Chondrocyte (in vitro differentiated cells): ENCODE measurements at regions not wholly inside any gene's neighbourhood (a gene's known extent, or its start where the extent isn't known, plus 50 kb on each side); places are given as distances from the start of the nearest gene placed in this dataset.

Experiments
- DNase-seq: peaks from one replicate; pipeline ENCODE4 v3.0.0; 2021; ENCODE audit warnings: mixed read lengths, low spot score
- H3K27ac Mint-ChIP-seq: one replicate; pipeline ENCODE4 v1.8.0; 2021; ENCODE audit warnings: mild to moderate bottlenecking, moderate library complexity, mixed read lengths; ENCODE audit not compliant: unreplicated experiment
- H3K27me3 Mint-ChIP-seq: 2 replicates; pipeline ENCODE4 v1.8.0; 2021; ENCODE audit warnings: low read depth, mixed read lengths
- H3K36me3 Mint-ChIP-seq: 2 replicates; pipeline ENCODE4 v1.8.0; 2021; ENCODE audit warnings: low read depth, mixed read lengths
- H3K4me1 Mint-ChIP-seq: 2 replicates; pipeline ENCODE4 v1.8.0; 2021; ENCODE audit warnings: low read depth, mild to moderate bottlenecking, mixed read lengths
- H3K4me3 Mint-ChIP-seq: one replicate; pipeline ENCODE4 v1.8.0; 2021; ENCODE audit warnings: mild to moderate bottlenecking, moderate library complexity, mixed read lengths; ENCODE audit not compliant: unreplicated experiment
- H3K9me3 Mint-ChIP-seq: 2 replicates; pipeline ENCODE4 v1.8.0; 2021; ENCODE audit warnings: low read depth, mixed read lengths
- TF ChIP-seq, protein P1 (sequence below): fragments of 200-600 bp; sonication (generic); IDR thresholded peaks from 2 replicates; pipeline ENCODE4 v1.5.0; 2021; ENCODE audit warnings: antibody characterized with exemption, mild to moderate bottlenecking, moderate library complexity

DNA sequence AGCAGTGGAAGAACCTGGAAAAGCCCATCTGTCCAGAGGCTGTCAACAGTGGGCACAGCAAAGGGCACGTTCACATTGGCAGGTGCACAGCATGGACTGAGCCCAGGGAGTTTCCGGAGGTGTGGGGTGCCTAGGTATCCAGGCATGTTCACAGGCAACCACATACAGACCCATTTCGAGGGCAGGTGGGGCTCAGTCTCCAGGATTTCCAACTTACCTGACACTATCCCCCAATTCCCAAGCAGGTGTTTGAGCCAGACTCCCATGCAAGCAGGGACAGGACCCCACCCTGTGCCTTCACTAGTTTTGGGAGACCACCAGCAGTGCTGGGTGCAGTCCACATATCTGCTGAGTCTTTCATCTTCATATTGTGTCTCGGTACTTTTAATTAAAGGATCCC is 65.0 kb upstream of the IRF2BP2 start:
- no peak overlapping the region for H3K27ac Mint-ChIP-seq
- no peaks in the 10 kb centered on the region for H3K27me3 Mint-ChIP-seq
- peaks cover 3% of the 10 kb centered on the region for H3K36me3 Mint-ChIP-seq
- no peak for DNase-seq
- H3K4me1 Mint-ChIP-seq = peaks cover 8% of the 10 kb centered on the region
- H3K9me3 Mint-ChIP-seq = no peaks in the 10 kb centered on the region
- H3K4me3 Mint-ChIP-seq = no peak overlapping the region
- TF ChIP-seq, protein P1, sequence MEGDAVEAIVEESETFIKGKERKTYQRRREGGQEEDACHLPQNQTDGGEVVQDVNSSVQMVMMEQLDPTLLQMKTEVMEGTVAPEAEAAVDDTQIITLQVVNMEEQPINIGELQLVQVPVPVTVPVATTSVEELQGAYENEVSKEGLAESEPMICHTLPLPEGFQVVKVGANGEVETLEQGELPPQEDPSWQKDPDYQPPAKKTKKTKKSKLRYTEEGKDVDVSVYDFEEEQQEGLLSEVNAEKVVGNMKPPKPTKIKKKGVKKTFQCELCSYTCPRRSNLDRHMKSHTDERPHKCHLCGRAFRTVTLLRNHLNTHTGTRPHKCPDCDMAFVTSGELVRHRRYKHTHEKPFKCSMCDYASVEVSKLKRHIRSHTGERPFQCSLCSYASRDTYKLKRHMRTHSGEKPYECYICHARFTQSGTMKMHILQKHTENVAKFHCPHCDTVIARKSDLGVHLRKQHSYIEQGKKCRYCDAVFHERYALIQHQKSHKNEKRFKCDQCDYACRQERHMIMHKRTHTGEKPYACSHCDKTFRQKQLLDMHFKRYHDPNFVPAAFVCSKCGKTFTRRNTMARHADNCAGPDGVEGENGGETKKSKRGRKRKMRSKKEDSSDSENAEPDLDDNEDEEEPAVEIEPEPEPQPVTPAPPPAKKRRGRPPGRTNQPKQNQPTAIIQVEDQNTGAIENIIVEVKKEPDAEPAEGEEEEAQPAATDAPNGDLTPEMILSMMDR = no peak

DNA sequence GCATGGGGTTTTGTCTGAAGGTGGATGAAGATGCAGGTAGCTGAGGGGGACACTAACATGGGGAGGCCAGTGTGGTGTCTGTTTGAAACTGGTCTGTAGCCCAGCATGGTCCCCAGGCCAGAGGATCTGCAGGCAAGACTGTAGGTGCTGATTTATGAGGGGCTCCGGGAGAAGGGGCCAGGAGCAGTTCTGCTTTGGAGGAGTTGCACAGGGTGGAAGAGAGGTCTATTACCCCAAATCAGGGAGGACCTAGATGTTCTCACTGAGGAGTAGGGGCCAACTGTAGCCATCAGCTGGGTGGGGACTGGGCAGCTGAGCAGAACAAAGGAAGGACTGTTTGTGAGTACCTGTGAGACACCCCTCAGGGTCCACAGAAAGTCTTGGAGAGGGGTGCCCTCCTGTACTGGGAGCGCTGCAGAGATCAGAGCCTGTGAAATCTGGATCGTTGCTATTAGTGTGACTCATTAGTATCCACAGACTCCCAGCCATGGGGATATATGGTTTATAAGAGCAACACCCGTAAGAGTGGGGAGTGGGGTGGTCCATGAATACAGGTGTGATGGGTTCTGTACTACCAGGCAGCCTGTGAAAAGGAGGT is 64.3 kb upstream of the IRF2BP2 start:
- DNase-seq = no peak
- TF ChIP-seq, protein P1 = no peak
- Mint-ChIP-seq H3K27ac (no peak overlapping the region), H3K4me1 (peaks cover 8% of the 10 kb centered on the region), H3K4me3 (no peak overlapping the region), H3K27me3 (no peaks in the 10 kb centered on the region), H3K9me3 (no peaks in the 10 kb centered on the region), H3K36me3 (peaks cover 3% of the 10 kb centered on the region)

DNA sequence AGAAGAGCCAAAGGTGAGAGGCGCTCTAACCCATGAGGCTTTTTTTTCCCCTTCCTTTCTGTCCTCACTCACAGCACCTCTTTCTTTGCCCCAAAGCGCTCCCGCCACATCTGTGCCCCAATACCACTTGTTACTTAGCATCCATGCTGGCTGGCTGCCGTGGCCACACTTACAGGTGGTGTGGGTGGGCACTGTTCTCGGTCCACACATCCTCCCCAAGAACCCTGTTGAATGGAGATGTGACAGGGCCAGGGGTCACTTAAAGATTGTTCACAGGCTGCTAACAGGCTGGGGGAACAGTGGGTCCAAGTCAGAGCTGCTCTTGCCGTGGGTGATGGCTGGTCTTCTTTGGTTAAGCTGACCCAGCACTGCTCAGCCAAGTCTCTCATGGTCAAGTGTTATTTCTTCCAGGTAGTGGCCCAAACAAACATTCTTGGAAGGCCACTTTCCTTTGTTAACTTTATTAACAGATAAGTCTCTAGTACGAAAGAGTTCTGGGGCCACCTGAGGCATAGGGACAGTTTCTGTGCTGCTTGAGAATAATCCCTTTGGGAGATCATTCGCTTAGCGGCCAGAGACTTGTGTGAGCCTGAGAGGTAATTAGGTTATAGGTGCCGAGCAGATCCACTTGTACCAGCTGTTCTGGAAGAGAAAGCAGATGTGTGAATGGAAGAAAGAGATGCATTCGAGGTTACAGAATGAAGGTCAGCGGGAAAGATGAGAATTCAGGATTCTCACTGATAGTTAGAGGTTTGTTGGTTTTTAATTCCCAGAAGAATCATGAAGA is 62.6 kb upstream of the IRF2BP2 start:
- DNase-seq = no peak
- H3K4me1 Mint-ChIP-seq = peaks cover 8% of the 10 kb centered on the region
- H3K27ac Mint-ChIP-seq = no peak overlapping the region
- H3K27me3 Mint-ChIP-seq = no peaks in the 10 kb centered on the region
- H3K36me3 Mint-ChIP-seq = peaks cover 4% of the 10 kb centered on the region
- H3K9me3 Mint-ChIP-seq = peaks cover 5% of the 10 kb centered on the region
- TF ChIP-seq, protein P1 = no peak
- no peak overlapping the region for H3K4me3 Mint-ChIP-seq

DNA sequence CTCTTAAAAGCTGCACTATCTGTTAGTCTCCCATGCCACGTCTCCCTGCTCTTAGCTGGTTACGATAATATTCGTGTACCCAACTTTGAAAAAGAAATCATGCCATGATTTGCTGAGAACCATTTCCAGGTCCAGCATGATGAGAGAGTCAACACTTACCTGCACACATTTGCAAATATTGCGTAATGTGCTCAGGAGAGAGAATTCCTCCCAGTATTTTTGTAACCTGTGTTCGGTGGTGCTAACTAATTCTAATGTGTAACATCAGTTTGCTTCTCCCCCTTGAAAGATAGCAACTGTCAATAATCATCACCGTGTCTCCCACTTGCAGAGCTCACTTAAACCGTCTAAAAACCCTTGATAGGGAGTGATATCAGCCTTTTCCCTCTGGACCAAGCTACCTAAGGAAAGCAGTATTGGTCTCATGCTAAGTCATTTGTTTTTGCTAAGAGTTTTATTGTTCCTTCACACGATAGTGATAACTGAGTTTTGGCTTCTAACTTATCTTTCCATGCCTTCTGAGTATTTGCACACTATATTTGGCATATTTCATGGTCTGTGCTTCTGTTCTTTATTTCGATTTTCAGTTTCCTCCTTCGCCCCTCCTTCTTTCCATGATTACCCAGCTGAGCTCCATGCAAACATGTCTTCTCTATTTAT is 61.1 kb upstream of the IRF2BP2 start:
- peaks cover 4% of the 10 kb centered on the region for H3K36me3 Mint-ChIP-seq
- H3K9me3 Mint-ChIP-seq = peaks cover 6% of the 10 kb centered on the region
- DNase-seq = no peak
- no peak overlapping the region for H3K4me3 Mint-ChIP-seq
- H3K27ac Mint-ChIP-seq = no peak overlapping the region
- no peaks in the 10 kb centered on the region for H3K27me3 Mint-ChIP-seq
- H3K4me1 Mint-ChIP-seq = peaks cover 3% of the 10 kb centered on the region
- TF ChIP-seq, protein P1 = no peak

DNA sequence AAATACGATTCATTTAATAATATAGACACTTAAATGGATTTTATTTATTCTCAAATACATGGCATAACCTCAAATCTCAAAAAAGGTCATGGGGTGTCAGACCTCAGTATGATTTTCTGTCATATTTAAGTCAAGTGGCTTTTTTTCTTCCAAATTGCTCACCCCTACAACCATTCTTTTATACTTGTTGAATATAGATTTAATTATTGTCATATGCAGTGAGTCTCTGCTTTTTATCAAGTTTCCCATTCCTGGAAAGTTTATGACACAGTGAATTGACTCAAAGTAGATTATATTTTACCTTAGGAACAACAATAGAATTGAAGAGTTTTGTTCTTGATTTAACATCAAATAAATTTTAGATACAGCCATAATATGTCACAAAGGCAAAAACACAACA is 59.5 kb upstream of the IRF2BP2 start:
- no peak overlapping the region for H3K4me3 Mint-ChIP-seq
- peaks cover 6% of the 10 kb centered on the region for H3K9me3 Mint-ChIP-seq
- no peaks in the 10 kb centered on the region for H3K27me3 Mint-ChIP-seq
- TF ChIP-seq, protein P1 = no peak
- H3K4me1 Mint-ChIP-seq = no peaks in the 10 kb centered on the region
- no peak overlapping the region for H3K27ac Mint-ChIP-seq
- peaks cover 4% of the 10 kb centered on the region for H3K36me3 Mint-ChIP-seq
- DNase-seq = no peak
